Nephron progenitor cell (in vitro differentiated cells): ENCODE measurements at regions not wholly inside any gene's neighbourhood (a gene's known extent, or its start where the extent isn't known, plus 50 kb on each side); places are given as distances from the start of the nearest gene placed in this dataset.

Experiments
- DNase-seq: peaks from one replicate; pipeline ENCODE4 v3.0.0; 2021
- H3K27ac Mint-ChIP-seq: 2 replicates; pipeline ENCODE4 v1.8.0; 2021; ENCODE audit warnings: mild to moderate bottlenecking, moderate library complexity, mixed read lengths
- H3K27me3 Mint-ChIP-seq: 2 replicates; pipeline ENCODE4 v1.8.0; 2021; ENCODE audit warnings: mild to moderate bottlenecking, low read depth, mixed read lengths; ENCODE audit not compliant: poor library complexity
- H3K36me3 Mint-ChIP-seq: 2 replicates; pipeline ENCODE4 v1.8.0; 2021; ENCODE audit warnings: low read depth, mixed read lengths
- H3K4me1 Mint-ChIP-seq: 2 replicates; pipeline ENCODE4 v1.8.0; 2021; ENCODE audit warnings: mixed read lengths
- H3K4me3 Mint-ChIP-seq: 2 replicates; pipeline ENCODE4 v1.8.0; 2021; ENCODE audit warnings: mild to moderate bottlenecking, moderate library complexity, mixed read lengths
- H3K9me3 Mint-ChIP-seq: 2 replicates; pipeline ENCODE4 v1.8.0; 2021; ENCODE audit warnings: mild to moderate bottlenecking, moderate library complexity, mixed read lengths
- TF ChIP-seq, protein P1 (sequence below): fragments of 200-600 bp; sonication (generic); IDR thresholded peaks from 2 replicates; pipeline ENCODE4 v1.5.0; 2021; ENCODE audit warnings: antibody characterized with exemption

DNA sequence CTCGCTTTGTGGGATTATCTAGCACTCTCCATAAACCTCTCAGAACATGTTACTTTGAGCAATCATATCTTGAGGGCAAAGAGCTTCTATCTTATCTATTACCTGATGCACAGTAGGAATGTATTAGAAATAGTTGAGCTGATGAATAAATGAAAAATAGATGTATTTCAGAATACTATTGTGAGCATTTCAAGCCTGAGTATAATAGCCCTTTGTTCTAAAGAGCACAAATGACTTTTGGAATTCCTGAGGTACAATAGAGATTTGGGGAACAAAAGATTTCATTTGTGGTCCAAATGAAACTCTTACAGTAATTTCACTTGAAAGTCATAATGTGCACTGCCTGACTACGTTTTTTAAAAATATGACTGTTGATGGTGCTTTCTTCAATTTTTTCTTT is 159.5 kb downstream of the UGT8 start:
- Mint-ChIP-seq H3K9me3 (no peaks in the 10 kb centered on the region), H3K27ac (no peak overlapping the region), H3K27me3 (peaks cover under 1% of the 10 kb centered on the region), H3K4me3 (no peak overlapping the region), H3K4me1 (no peaks in the 10 kb centered on the region), H3K36me3 (no peaks in the 10 kb centered on the region)
- no peak for DNase-seq
- TF ChIP-seq, protein P1, sequence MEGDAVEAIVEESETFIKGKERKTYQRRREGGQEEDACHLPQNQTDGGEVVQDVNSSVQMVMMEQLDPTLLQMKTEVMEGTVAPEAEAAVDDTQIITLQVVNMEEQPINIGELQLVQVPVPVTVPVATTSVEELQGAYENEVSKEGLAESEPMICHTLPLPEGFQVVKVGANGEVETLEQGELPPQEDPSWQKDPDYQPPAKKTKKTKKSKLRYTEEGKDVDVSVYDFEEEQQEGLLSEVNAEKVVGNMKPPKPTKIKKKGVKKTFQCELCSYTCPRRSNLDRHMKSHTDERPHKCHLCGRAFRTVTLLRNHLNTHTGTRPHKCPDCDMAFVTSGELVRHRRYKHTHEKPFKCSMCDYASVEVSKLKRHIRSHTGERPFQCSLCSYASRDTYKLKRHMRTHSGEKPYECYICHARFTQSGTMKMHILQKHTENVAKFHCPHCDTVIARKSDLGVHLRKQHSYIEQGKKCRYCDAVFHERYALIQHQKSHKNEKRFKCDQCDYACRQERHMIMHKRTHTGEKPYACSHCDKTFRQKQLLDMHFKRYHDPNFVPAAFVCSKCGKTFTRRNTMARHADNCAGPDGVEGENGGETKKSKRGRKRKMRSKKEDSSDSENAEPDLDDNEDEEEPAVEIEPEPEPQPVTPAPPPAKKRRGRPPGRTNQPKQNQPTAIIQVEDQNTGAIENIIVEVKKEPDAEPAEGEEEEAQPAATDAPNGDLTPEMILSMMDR = no peak

DNA sequence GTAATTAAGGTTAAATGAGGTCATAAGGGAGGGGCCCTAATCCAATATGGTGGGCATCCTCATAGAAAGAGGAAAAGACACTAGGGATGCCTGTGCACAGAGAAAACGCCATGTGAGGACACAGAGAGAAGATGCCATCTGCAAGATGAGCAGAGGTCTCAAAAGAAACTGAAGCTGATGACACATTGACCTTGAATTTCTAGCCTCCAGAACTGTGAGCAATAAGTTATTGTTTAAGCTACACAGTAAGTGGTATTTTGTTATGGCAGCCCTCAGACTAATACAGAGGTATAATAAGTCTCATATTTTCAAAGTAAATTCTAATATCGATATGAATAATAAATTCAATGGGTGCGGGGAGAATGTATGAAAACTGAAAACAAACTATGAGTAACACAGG is 169.9 kb downstream of the UGT8 start:
- Mint-ChIP-seq H3K27ac (no peak overlapping the region), H3K4me3 (no peak overlapping the region), H3K9me3 (no peaks in the 10 kb centered on the region), H3K4me1 (no peaks in the 10 kb centered on the region), H3K27me3 (peaks cover 7% of the 10 kb centered on the region), H3K36me3 (no peaks in the 10 kb centered on the region)
- TF ChIP-seq, protein P1 = no peak
- no peak for DNase-seq

DNA sequence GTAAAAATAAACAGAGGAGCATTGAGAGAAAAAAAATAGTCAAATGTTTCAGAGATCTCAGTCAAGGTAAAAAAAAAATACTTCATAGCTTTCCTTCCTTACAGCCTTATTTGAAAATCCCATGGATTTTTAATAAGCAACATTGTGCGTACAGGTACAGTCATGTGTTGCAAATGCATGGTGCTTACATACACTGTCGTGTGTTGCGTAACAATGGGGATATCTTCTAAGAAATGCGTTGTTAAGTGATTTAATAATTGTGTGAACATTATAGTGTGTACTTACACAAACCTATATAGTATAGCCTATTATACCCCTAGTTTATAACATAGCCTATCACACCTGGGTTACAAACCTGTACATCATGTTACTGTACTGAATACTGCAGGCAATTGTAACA is 172.0 kb downstream of the UGT8 start:
- TF ChIP-seq, protein P1 = no peak
- H3K9me3 Mint-ChIP-seq = no peaks in the 10 kb centered on the region
- H3K27me3 Mint-ChIP-seq = peaks cover 11% of the 10 kb centered on the region
- no peak overlapping the region for H3K27ac Mint-ChIP-seq
- DNase-seq = no peak
- no peak overlapping the region for H3K4me3 Mint-ChIP-seq
- no peaks in the 10 kb centered on the region for H3K4me1 Mint-ChIP-seq
- no peaks in the 10 kb centered on the region for H3K36me3 Mint-ChIP-seq

DNA sequence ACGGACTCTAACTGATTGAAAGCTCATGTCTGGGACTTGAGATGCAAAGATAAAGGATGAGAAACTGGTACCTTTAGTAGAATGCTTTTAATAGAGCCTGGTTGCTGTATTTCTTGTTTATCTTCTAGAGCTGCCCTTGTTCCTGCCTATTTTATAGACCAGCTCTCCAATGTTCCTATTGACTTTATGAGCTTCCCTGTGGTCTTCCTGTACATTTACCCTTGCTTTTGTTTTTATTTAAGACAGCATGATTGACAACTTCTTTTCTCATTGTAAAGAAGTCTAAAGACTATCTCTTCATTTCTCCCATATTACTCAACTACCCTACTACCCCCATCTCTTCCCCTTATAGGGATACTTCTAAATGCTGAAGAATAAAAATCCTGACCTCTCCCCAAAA is 174.7 kb downstream of the UGT8 start:
- Mint-ChIP-seq H3K27ac (no peak overlapping the region), H3K4me3 (no peak overlapping the region), H3K36me3 (no peaks in the 10 kb centered on the region), H3K27me3 (peaks cover 14% of the 10 kb centered on the region), H3K9me3 (no peaks in the 10 kb centered on the region), H3K4me1 (no peaks in the 10 kb centered on the region)
- DNase-seq = no peak
- TF ChIP-seq, protein P1 = no peak
